Fibroblast of pulmonary artery (primary cell): ENCODE measurements at regions not wholly inside any gene's neighbourhood (a gene's known extent, or its start where the extent isn't known, plus 50 kb on each side); places are given as distances from the start of the nearest gene placed in this dataset.
"Not testable (repeated sequence)": the region's sequence is repeated elsewhere in the genome, so short reads cannot be mapped to it uniquely, and the experiment has no call there.

Experiments used
- DNase-seq: peaks from one replicate; pipeline ENCODE4 v3.0.0-alpha.2; 2010; ENCODE audit warnings: low read depth
- H3K4me3 ChIP-seq: replicated peaks from 2 replicates; pipeline ENCODE4 v1.5.1; 2011; ENCODE audit warnings: low read depth, mild to moderate bottlenecking, control low read depth, low read length, moderate library complexity
- TF ChIP-seq, protein P1 (sequence below): IDR thresholded peaks from 2 replicates; pipeline ENCODE4 v1.5.1; 2011; ENCODE audit warnings: mild to moderate bottlenecking, control low read depth, low read length, inconsistent platforms; ENCODE audit errors: missing control alignments

DNA sequence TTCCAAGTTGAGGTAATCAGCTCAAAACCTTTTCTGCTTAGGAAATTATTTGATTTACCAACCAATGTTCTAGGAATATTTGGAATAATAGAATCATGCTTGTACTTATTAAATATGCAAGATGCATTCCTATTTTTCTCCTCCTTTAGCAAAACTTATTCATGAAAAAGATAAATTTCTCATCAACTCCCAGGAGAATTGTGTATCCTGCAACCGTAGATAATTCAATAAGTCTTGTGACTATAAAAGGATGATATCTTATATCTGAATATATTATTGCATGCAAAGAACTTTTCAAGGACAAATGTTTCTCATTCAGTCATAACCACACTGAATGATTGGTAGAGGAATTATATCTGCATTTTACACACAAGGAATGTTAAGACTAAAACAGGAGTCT, 84.9 kb upstream of the CCNG1 start:
- H3K4me3 ChIP-seq = no peak overlapping the region
- TF ChIP-seq, protein P1, sequence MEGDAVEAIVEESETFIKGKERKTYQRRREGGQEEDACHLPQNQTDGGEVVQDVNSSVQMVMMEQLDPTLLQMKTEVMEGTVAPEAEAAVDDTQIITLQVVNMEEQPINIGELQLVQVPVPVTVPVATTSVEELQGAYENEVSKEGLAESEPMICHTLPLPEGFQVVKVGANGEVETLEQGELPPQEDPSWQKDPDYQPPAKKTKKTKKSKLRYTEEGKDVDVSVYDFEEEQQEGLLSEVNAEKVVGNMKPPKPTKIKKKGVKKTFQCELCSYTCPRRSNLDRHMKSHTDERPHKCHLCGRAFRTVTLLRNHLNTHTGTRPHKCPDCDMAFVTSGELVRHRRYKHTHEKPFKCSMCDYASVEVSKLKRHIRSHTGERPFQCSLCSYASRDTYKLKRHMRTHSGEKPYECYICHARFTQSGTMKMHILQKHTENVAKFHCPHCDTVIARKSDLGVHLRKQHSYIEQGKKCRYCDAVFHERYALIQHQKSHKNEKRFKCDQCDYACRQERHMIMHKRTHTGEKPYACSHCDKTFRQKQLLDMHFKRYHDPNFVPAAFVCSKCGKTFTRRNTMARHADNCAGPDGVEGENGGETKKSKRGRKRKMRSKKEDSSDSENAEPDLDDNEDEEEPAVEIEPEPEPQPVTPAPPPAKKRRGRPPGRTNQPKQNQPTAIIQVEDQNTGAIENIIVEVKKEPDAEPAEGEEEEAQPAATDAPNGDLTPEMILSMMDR = no peak
- no peak for DNase-seq

DNA sequence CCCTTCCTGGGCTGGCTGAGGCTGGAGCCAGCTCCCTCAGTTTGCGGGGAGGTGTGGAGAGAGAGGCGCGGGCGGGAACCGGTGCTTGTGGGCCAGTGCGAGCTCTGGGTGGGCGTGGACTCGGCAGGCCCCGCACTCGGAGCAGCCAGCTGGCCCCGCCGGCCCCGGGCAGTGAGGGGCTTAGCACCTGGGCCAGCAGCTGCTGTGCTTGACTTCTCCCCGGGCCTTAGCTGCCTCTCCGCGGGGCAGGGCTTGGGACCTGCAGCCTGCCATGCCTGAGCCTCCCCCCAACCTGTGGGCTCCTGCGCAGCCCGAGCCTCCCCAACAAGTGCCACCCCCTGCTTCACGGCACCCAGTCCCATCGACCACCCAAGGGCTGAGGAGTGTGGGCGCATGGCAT, 81.6 kb upstream of the CCNG1 start:
- H3K4me3 ChIP-seq, DNase-seq: not testable (repeated sequence)

DNA sequence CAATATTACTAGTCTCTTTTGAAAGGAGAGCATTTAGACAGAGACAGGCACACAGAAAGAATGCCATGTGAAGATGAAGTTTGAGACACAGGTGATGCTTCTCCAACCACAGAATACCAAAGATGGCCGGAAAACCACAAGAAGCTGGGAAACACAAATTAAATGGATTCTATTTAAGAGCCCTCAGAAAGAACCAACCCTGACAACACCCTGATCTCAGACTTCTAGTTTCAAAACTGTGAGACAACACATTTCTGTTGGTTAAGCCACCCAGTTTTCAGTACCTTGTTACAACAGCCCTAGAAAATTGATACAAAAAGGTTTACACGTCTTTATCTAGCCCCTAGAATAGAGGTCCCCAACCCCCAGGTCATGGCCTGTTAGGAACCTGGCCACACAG, 79.8 kb upstream of the CCNG1 start:
- no peak for DNase-seq
- TF ChIP-seq, protein P1 = no peak
- H3K4me3 ChIP-seq = no peak overlapping the region

DNA sequence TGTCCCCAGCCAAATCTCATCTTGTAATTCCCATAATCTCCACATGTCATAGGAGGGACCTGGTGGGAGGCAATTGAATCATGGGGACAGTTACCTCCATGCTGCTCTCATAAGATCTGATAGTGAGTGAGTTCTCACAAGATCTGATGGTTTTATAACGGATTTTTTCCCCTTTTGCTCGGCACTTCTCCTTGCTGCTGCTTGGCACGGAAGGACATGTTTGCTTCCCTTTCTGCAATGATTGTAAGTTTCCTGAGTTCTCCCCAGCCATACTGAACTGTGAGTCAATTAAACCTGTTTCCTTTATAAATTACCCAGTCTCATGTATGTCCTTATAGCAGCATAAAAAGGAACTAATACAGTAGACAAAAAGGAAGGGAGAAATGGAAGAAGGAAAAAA, 76.7 kb upstream of the CCNG1 start:
- no peak for DNase-seq
- H3K4me3 ChIP-seq = no peak overlapping the region
- TF ChIP-seq, protein P1 = no peak

DNA sequence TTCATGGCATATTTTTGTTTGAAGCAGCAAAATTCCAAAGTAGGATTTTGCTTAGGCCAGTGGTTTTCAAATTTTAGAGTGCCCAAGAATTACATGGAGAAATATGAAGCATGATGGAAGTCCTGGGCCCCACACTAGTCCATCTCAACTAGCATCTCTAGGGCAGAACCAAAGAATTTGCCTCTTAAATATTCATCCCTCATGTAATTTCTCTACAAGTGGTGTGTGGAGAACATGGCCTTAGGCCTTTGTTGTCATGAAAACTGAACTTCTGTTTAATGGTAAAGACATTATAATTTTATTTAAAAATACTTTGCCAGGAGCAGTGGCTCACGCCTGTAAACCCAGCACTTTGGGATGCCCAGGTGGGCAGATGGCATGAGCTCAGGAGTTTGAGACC, 75.9 kb upstream of the CCNG1 start:
- TF ChIP-seq, protein P1 = no peak
- H3K4me3 ChIP-seq = no peak overlapping the region
- DNase-seq = no peak

DNA sequence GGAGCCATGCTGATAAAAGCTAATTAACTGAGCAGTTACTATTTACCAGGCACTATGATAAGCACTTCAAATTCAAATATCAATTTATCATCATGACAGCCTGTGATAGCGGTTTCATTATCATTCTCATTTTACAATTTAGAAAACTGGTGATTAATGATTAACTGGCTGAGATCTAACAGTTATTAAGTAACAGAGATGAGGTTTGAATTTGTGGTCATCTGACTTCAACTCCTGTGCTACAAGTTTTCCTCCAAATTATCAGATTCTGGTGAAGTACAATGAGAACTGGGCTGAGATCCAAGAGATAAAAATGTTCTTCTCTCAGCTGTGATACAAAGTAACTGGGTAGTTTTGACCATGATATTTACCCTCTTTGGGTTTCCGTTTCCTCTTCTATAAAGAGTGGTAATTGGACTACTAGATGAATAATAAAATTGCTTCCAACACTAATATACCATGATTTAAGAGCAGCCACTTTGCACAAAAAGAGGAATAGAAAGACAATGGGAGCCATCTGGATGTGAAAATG, 74.5 kb upstream of the CCNG1 start:
- no peak for DNase-seq
- TF ChIP-seq, protein P1 = no peak
- H3K4me3 ChIP-seq = no peak overlapping the region

DNA sequence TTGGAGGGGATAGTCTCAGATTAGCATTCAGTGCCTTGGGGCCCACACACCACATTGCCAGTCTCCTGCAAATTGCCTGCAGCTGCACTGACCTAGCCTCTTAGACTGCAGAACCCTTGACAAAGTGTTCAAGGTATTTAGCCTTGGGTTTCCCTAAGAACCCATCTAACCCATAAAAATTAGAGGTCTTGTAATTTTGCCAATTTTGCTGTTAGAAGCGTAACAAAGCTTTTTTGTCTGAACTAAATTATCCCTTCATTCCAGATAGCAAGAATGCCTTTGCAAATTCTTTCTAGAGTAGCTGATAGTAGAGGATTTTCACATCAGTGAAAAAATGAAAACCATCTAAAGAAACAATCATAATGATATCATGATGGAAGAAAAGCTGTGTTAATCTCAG, 74.0 kb upstream of the CCNG1 start:
- DNase-seq = no peak
- TF ChIP-seq, protein P1 = no peak

DNA sequence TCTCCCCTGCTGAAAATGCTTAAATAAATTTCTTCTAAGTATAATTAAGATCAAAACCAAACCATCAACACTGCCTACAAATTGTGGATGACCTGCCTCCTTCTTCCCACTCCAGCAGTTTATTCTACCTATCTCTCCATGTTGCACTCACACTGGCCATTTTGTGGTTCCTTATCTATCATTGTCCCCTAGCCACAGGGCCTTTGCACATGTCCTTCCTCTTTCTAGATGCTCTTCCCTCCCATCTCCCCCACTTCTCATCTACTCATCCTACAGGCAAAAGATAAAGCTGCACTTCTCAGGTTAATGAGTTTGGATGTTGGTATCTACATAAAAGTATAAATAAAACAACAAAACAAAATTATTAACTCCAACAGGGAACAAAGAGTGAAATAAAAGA, 70.6 kb upstream of the CCNG1 start:
- no peak for DNase-seq
- no peak overlapping the region for H3K4me3 ChIP-seq
- TF ChIP-seq, protein P1 = no peak

More for the DNA sequence above, 74.0 kb upstream of the CCNG1 start:
- H3K4me3 ChIP-seq = no peak overlapping the region
